WTC11 (cell line): ENCODE measurements at regions not wholly inside any gene's neighbourhood (a gene's known extent, or its start where the extent isn't known, plus 50 kb on each side); places are given as distances from the start of the nearest gene placed in this dataset.

Experiments used
- CREB1 ChIP-seq: sonication (generic); formaldehyde crosslinking; IDR thresholded peaks from 2 replicates; pipeline ENCODE4 v1.8.0; 2023; ENCODE audit warnings: mild to moderate bottlenecking, missing genetic modification reagents
- GABPB1 ChIP-seq: sonication (generic); formaldehyde crosslinking; IDR thresholded peaks from 2 replicates; pipeline ENCODE4 v1.8.1; 2023; ENCODE audit warnings: mild to moderate bottlenecking, missing genetic modification reagents
- NR1H2 ChIP-seq: sonication (generic); formaldehyde crosslinking; IDR thresholded peaks from 2 replicates; pipeline ENCODE4 v1.9.0; 2021; ENCODE audit warnings: mild to moderate bottlenecking, moderate library complexity, missing genetic modification reagents
- SMAD3 ChIP-seq: sonication (generic); formaldehyde crosslinking; IDR thresholded peaks from 2 replicates; pipeline ENCODE4 v1.8.0; 2022; ENCODE audit warnings: missing genetic modification reagents, mild to moderate bottlenecking, borderline replicate concordance
- TF ChIP-seq, protein P1 (sequence below): sonication (generic); formaldehyde crosslinking; IDR thresholded peaks from 2 replicates; pipeline ENCODE4 v1.8.0; 2023; ENCODE audit warnings: missing genetic modification reagents
- TF ChIP-seq, protein P2 (sequence below): sonication (generic); formaldehyde crosslinking; IDR thresholded peaks from 2 replicates; pipeline ENCODE4 v1.8.0; 2023; ENCODE audit warnings: mild to moderate bottlenecking, missing genetic modification reagents
- TF ChIP-seq, protein P3 (sequence below): fragments of 200-600 bp; IDR thresholded peaks from 2 replicates; pipeline ENCODE4 v1.8.0; 2022; ENCODE audit warnings: antibody characterized with exemption
- TF ChIP-seq, protein P4 (sequence below): sonication (generic); formaldehyde crosslinking; IDR thresholded peaks from 2 replicates; pipeline ENCODE4 v1.8.1; 2022; ENCODE audit warnings: low read depth, mild to moderate bottlenecking, moderate library complexity, missing genetic modification reagents, borderline replicate concordance
- TF ChIP-seq, protein P5 (sequence below): sonication (generic); formaldehyde crosslinking; IDR thresholded peaks from 2 replicates; pipeline ENCODE4 v1.8.1; 2022; ENCODE audit warnings: mild to moderate bottlenecking, missing genetic modification reagents, moderate library complexity, borderline replicate concordance

DNA sequence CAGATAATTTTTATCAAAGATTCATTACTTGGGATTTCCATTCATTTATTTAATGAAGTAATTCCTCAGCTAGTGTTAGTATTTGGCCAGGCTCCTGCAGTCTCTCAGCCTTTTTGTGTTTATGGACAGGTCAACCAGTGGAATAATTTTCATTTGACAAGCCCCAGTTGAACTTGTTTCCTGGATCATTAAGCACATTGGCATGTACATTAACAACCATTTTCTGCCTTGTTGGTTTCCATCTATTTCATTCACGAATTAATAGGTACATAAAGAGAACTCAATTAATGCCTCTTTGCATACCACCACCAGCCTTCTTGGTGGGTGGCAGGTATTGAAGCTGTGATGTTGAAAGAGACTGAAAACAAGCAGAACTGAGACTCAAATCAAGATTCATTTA, 745.2 kb downstream of the KCNA4 start:
- TF ChIP-seq, protein P1, sequence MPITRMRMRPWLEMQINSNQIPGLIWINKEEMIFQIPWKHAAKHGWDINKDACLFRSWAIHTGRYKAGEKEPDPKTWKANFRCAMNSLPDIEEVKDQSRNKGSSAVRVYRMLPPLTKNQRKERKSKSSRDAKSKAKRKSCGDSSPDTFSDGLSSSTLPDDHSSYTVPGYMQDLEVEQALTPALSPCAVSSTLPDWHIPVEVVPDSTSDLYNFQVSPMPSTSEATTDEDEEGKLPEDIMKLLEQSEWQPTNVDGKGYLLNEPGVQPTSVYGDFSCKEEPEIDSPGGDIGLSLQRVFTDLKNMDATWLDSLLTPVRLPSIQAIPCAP (CRISPR knock-in tag): no peak
- TF ChIP-seq, protein P2, sequence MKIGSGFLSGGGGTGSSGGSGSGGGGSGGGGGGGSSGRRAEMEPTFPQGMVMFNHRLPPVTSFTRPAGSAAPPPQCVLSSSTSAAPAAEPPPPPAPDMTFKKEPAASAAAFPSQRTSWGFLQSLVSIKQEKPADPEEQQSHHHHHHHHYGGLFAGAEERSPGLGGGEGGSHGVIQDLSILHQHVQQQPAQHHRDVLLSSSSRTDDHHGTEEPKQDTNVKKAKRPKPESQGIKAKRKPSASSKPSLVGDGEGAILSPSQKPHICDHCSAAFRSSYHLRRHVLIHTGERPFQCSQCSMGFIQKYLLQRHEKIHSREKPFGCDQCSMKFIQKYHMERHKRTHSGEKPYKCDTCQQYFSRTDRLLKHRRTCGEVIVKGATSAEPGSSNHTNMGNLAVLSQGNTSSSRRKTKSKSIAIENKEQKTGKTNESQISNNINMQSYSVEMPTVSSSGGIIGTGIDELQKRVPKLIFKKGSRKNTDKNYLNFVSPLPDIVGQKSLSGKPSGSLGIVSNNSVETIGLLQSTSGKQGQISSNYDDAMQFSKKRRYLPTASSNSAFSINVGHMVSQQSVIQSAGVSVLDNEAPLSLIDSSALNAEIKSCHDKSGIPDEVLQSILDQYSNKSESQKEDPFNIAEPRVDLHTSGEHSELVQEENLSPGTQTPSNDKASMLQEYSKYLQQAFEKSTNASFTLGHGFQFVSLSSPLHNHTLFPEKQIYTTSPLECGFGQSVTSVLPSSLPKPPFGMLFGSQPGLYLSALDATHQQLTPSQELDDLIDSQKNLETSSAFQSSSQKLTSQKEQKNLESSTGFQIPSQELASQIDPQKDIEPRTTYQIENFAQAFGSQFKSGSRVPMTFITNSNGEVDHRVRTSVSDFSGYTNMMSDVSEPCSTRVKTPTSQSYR (CRISPR knock-in tag): no peak
- TF ChIP-seq, protein P3, sequence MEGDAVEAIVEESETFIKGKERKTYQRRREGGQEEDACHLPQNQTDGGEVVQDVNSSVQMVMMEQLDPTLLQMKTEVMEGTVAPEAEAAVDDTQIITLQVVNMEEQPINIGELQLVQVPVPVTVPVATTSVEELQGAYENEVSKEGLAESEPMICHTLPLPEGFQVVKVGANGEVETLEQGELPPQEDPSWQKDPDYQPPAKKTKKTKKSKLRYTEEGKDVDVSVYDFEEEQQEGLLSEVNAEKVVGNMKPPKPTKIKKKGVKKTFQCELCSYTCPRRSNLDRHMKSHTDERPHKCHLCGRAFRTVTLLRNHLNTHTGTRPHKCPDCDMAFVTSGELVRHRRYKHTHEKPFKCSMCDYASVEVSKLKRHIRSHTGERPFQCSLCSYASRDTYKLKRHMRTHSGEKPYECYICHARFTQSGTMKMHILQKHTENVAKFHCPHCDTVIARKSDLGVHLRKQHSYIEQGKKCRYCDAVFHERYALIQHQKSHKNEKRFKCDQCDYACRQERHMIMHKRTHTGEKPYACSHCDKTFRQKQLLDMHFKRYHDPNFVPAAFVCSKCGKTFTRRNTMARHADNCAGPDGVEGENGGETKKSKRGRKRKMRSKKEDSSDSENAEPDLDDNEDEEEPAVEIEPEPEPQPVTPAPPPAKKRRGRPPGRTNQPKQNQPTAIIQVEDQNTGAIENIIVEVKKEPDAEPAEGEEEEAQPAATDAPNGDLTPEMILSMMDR: no peak
- TF ChIP-seq SMAD3 (CRISPR knock-in tag) (no peak), CREB1 (CRISPR knock-in tag) (no peak), NR1H2 (CRISPR knock-in tag) (no peak), GABPB1 (CRISPR knock-in tag) (no peak)
- TF ChIP-seq, protein P4, sequence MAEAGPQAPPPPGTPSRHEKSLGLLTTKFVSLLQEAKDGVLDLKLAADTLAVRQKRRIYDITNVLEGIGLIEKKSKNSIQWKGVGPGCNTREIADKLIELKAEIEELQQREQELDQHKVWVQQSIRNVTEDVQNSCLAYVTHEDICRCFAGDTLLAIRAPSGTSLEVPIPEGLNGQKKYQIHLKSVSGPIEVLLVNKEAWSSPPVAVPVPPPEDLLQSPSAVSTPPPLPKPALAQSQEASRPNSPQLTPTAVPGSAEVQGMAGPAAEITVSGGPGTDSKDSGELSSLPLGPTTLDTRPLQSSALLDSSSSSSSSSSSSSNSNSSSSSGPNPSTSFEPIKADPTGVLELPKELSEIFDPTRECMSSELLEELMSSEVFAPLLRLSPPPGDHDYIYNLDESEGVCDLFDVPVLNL (CRISPR knock-in tag): no peak
- TF ChIP-seq, protein P5, sequence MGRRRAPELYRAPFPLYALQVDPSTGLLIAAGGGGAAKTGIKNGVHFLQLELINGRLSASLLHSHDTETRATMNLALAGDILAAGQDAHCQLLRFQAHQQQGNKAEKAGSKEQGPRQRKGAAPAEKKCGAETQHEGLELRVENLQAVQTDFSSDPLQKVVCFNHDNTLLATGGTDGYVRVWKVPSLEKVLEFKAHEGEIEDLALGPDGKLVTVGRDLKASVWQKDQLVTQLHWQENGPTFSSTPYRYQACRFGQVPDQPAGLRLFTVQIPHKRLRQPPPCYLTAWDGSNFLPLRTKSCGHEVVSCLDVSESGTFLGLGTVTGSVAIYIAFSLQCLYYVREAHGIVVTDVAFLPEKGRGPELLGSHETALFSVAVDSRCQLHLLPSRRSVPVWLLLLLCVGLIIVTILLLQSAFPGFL (CRISPR knock-in tag): no peak
